PC-3 (cell line): ENCODE measurements at regions not wholly inside any gene's neighbourhood (a gene's known extent, or its start where the extent isn't known, plus 50 kb on each side); places are given as distances from the start of the nearest gene placed in this dataset.
"Not testable (repeated sequence)": the region's sequence is repeated elsewhere in the genome, so short reads cannot be mapped to it uniquely, and the experiment has no call there.

ENCODE experiments used
- ATAC-seq: fragments of 200-7000 bp; cut with Tn5 transposase; 2 replicates; pipeline ENCODE4 v1.9.1; 2020; ENCODE audit warnings: mild to moderate bottlenecking, moderate library complexity
- BruUV-seq: library from RNA; stranded (reverse); fragments of 400-500 nt; replicated peaks from 2 replicates; lab custom pipeline; 2021; lab: Mats Ljungman, UMichigan
- CTCF ChIA-PET: fragments of 300-600 bp; sonication (Branson Sonifier 250); formaldehyde crosslinking; loops from one replicate; lab custom pipeline; 2022; ENCODE audit warnings: antibody characterized with exemption; lab: Charles Lee
- POLR2A ChIA-PET: fragments of 300-600 bp; sonication (Branson Sonifier 250); formaldehyde crosslinking; loops from one replicate; lab custom pipeline; 2022; ENCODE audit warnings: antibody characterized with exemption; ENCODE audit not compliant: unreplicated experiment; lab: Charles Lee
- DNase-seq: peaks from one replicate; pipeline ENCODE4 v3.0.0-alpha.2; 2015
- H2AFZ ChIP-seq: fragments of 300-600 bp; sonication (generic); 2 replicates; pipeline ENCODE4 v1.6.0; 2016; ENCODE audit warnings: antibody characterized with exemption, low read length
- H3F3A ChIP-seq: fragments of 300-600 bp; sonication (generic); one replicate; pipeline ENCODE4 v1.6.0; 2017; ENCODE audit warnings: antibody characterized with exemption, low read length, control low read depth, mild to moderate bottlenecking; ENCODE audit not compliant: unreplicated experiment
- H3K27ac ChIP-seq: fragments of 300-600 bp; sonication (generic); 2 replicates; pipeline ENCODE4 v1.5.1; 2016; ENCODE audit warnings: mild to moderate bottlenecking, low read length
- H3K27me3 ChIP-seq: fragments of 300-600 bp; sonication (generic); 2 replicates; pipeline ENCODE4 v1.6.1; 2016; ENCODE audit warnings: low read length, mixed read lengths
- H3K36me3 ChIP-seq: fragments of 300-600 bp; sonication (generic); 2 replicates; pipeline ENCODE4 v1.6.1; 2016; ENCODE audit warnings: low read depth, mixed run types, low read length, mixed read lengths
- H3K4me1 ChIP-seq: fragments of 300-600 bp; sonication (generic); 2 replicates; pipeline ENCODE4 v1.5.1; 2016; ENCODE audit warnings: low read length; ENCODE audit not compliant: insufficient read depth
- H3K4me2 ChIP-seq: fragments of 300-600 bp; sonication (generic); 2 replicates; pipeline ENCODE4 v1.6.0; 2016; ENCODE audit warnings: low read length
- H3K4me3 ChIP-seq: fragments of 300-600 bp; sonication (generic); 2 replicates; pipeline ENCODE4 v1.5.1; 2016; ENCODE audit warnings: mild to moderate bottlenecking, low read length, mixed read lengths
- H3K79me2 ChIP-seq: fragments of 300-600 bp; sonication (generic); 2 replicates; pipeline ENCODE4 v1.6.1; 2017; ENCODE audit warnings: low read length, mixed read lengths
- H3K9ac ChIP-seq: fragments of 300-600 bp; sonication (generic); 2 replicates; pipeline ENCODE4 v1.6.0; 2016; ENCODE audit warnings: mild to moderate bottlenecking, low read length
- H3K9me2 ChIP-seq: fragments of 300-600 bp; sonication (generic); replicated peaks from 2 replicates; pipeline ENCODE4 v1.6.1; 2016; ENCODE audit warnings: mixed run types, low read length, mixed read lengths
- H3K9me3 ChIP-seq: fragments of 300-600 bp; sonication (generic); 2 replicates; pipeline ENCODE4 v1.6.1; 2016; ENCODE audit warnings: low read length, mixed read lengths
- H4K20me1 ChIP-seq: fragments of 300-600 bp; sonication (generic); 2 replicates; pipeline ENCODE4 v1.6.1; 2016; ENCODE audit warnings: low read length, mixed read lengths
- CTCF ChIP-seq: fragments of 300-600 bp; sonication (generic); conservative IDR thresholded peaks from 2 replicates; pipeline ENCODE4 v1.5.1; 2017; ENCODE audit warnings: antibody characterized with exemption, low read depth, mild to moderate bottlenecking, low read length
- EZH2 ChIP-seq: fragments of 300-600 bp; sonication (generic); IDR thresholded peaks from one replicate; pipeline ENCODE4 v1.6.1; 2017; ENCODE audit warnings: antibody characterized with exemption, mild to moderate bottlenecking, low read length; ENCODE audit not compliant: unreplicated experiment
- EZH2phosphoT487 ChIP-seq: fragments of 300-600 bp; sonication (generic); IDR thresholded peaks from 2 replicates; pipeline ENCODE4 v1.6.1; 2018; ENCODE audit warnings: mild to moderate bottlenecking, antibody characterized with exemption, low read length, borderline replicate concordance
- intact Hi-C: fragments of 100-400 bp; cut with micrococcal nuclease; formaldehyde crosslinking; loops from 2 replicates; pipeline ENCODE4 v1.9.0; 2023

GRCh38 chr7:149633976-149634945 lies 136.7 kb upstream of the ZNF746 start:
- peaks cover 65% of the 10 kb centered on the region for H3K27me3 ChIP-seq
- no peak for DNase-seq
- ATAC-seq = no peak
- H3F3A ChIP-seq = no peaks in the 10 kb centered on the region
- no peak overlapping the region for H3K9ac ChIP-seq
- no peak overlapping the region for H3K4me2 ChIP-seq
- no peaks in the 10 kb centered on the region for H3K9me2 ChIP-seq
- no peak overlapping the region for H3K4me3 ChIP-seq
- intact Hi-C loops = no loop called here
- CTCF ChIA-PET = no interaction called here
- no peaks in the 10 kb centered on the region for H4K20me1 ChIP-seq
- no peaks in the 10 kb centered on the region for H3K9me3 ChIP-seq
- no peaks in the 10 kb centered on the region for H3K4me1 ChIP-seq
- H3K36me3 ChIP-seq = no peaks in the 10 kb centered on the region
- no peaks in the 10 kb centered on the region for H3K79me2 ChIP-seq
- H2AFZ ChIP-seq = no peak overlapping the region
- BruUV-seq = no TSS peak
- POLR2A ChIA-PET = no interaction called here
- TF ChIP-seq CTCF = no peak
- no peak for TF ChIP-seq EZH2
- TF ChIP-seq EZH2phosphoT487 = no peak
- no peak overlapping the region for H3K27ac ChIP-seq

GRCh38 chr7:149628361-149629149 lies 130.9 kb upstream of the ZNF746 start:
- H3K27ac ChIP-seq, H3K9me2 ChIP-seq, H3K9me3 ChIP-seq, H2AFZ ChIP-seq, BruUV-seq, H3F3A ChIP-seq, POLR2A ChIA-PET, H3K36me3 ChIP-seq, CTCF ChIA-PET, H3K4me2 ChIP-seq, H3K9ac ChIP-seq, DNase-seq, ATAC-seq, H4K20me1 ChIP-seq, H3K4me3 ChIP-seq, H3K79me2 ChIP-seq: not testable (repeated sequence)
- intact Hi-C loops = loop anchor here (10.0 kb wide), 1 partner anchor 204 kb away; no protein-coding TSS in a partner anchor
- Histone ChIP-seq H3K4me1 (peaks cover 10% of the 10 kb centered on the region; the same call in 1 of the 2 replicates), H3K27me3 (peaks cover 46% of the 10 kb centered on the region)

- Histone ChIP-seq H3K4me1 (peaks cover 14% of the 10 kb centered on the region), H3K4me2 (no peak overlapping the region), H3K79me2 (peaks cover 16% of the 10 kb centered on the region), H3F3A (no peaks in the 10 kb centered on the region), H3K4me3 (no peak overlapping the region), H3K36me3 (no peaks in the 10 kb centered on the region), H3K9ac (no peak overlapping the region), H3K27me3 (peaks cover 40% of the 10 kb centered on the region), H3K27ac (no peak overlapping the region), H3K9me2 (no peaks in the 10 kb centered on the region), H2AFZ (no peak overlapping the region), H4K20me1 (no peaks in the 10 kb centered on the region), H3K9me3 (no peaks in the 10 kb centered on the region)
- TF ChIP-seq EZH2phosphoT487 (no peak), EZH2 (no peak)
- intact Hi-C loops = loop anchor here (10.0 kb wide), 1 partner anchor 203 kb away; no protein-coding TSS in a partner anchor
- ChIA-PET CTCF (interaction anchor here (0.6 kb wide), 1 partner anchor 67 kb away, joined by 4 read pairs; no protein-coding TSS in a partner anchor), POLR2A (no interaction called here)
- no TSS peak for BruUV-seq
- DNase-seq (no peak), ATAC-seq (no peak)
Measured at GRCh38 chr7:149627911-149628310, 130.3 kb upstream of the ZNF746 start.
